Breast epithelium (tissue), 3 donors: ENCODE measurements at regions not wholly inside any gene's neighbourhood (a gene's known extent, or its start where the extent isn't known, plus 50 kb on each side); places are given as distances from the start of the nearest gene placed in this dataset.

Experiments used
- POLR2AphosphoS5 ChIP-seq, 3 donors: sonication (generic); formaldehyde crosslinking; IDR thresholded peaks; one replicate each; pipeline ENCODE4 v1.6.1; 2017; ENCODE audit warnings: antibody characterized with exemption in 3 of 3
- TF ChIP-seq, protein P1 (sequence below), 3 donors: fragments of 450-650 bp; IDR thresholded peaks; one replicate each; pipeline ENCODE4 v1.5.1; 2016 to 2017; ENCODE audit warnings: antibody characterized with exemption in 3 of 3, mild to moderate bottlenecking in 3 of 3, moderate library complexity in 3 of 3

DNA sequence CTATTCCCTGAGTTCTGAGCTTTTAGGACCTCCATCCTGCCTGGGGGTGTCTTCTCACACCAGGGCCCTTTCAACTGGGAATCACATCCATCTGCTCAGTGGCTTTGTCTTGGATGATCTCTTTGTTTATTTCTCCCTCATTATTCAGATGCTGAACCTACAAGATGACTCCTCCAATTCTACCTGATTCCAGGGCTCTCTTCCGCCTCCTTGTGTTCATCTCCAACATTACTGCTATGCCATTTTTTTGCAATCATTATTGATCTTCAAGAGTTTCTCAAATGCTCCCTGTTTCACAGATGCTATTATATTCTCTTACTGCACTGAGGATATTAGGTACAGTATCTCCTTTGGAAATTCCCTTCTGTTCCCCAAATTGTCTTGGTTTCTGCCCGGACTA, 307.7 kb downstream of the SHANK2 start:
- TF ChIP-seq, protein P1, sequence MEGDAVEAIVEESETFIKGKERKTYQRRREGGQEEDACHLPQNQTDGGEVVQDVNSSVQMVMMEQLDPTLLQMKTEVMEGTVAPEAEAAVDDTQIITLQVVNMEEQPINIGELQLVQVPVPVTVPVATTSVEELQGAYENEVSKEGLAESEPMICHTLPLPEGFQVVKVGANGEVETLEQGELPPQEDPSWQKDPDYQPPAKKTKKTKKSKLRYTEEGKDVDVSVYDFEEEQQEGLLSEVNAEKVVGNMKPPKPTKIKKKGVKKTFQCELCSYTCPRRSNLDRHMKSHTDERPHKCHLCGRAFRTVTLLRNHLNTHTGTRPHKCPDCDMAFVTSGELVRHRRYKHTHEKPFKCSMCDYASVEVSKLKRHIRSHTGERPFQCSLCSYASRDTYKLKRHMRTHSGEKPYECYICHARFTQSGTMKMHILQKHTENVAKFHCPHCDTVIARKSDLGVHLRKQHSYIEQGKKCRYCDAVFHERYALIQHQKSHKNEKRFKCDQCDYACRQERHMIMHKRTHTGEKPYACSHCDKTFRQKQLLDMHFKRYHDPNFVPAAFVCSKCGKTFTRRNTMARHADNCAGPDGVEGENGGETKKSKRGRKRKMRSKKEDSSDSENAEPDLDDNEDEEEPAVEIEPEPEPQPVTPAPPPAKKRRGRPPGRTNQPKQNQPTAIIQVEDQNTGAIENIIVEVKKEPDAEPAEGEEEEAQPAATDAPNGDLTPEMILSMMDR (IDR thresholded peaks at IDR 0.05) = no peak
- no peak for TF ChIP-seq POLR2AphosphoS5 (IDR thresholded peaks at IDR 0.05)
